Suprapubic skin (tissue), 4 donors: ENCODE measurements at regions not wholly inside any gene's neighbourhood (a gene's known extent, or its start where the extent isn't known, plus 50 kb on each side); places are given as distances from the start of the nearest gene placed in this dataset.

Experiments used
- DNase-seq, 2 donors: peaks; one replicate each; pipeline ENCODE4 v3.0.0-alpha.2; 2019; ENCODE audit warnings: low spot score in 2 of 2
- H3K27ac ChIP-seq: fragments of 200-600 bp; sonication (generic); one replicate; pipeline ENCODE4 v1.5.1; 2019
- H3K27me3 ChIP-seq: fragments of 200-600 bp; sonication (generic); one replicate; pipeline ENCODE4 v1.5.1; 2019
- H3K36me3 ChIP-seq: fragments of 200-600 bp; sonication (generic); one replicate; pipeline ENCODE4 v1.5.1; 2019
- H3K4me1 ChIP-seq: fragments of 200-600 bp; sonication (generic); one replicate; pipeline ENCODE4 v1.5.1; 2019
- H3K4me3 ChIP-seq: fragments of 200-600 bp; sonication (generic); one replicate; pipeline ENCODE4 v1.5.1; 2019; ENCODE audit warnings: mild to moderate bottlenecking
- H3K9me3 ChIP-seq: fragments of 200-600 bp; sonication (generic); one replicate; pipeline ENCODE4 v1.5.1; 2019
- CTCF ChIP-seq, 2 donors: fragments of 200-600 bp in 1 of 2; fragments of 450-650 bp in 1 of 2; sonication (generic) in 1 of 2; IDR thresholded peaks; one replicate each; pipeline ENCODE4 v1.5.1; 2016 to 2019; ENCODE audit warnings: antibody characterized with exemption in 2 of 2, mild to moderate bottlenecking in 1 of 2, moderate library complexity in 1 of 2
- EP300 ChIP-seq: sonication (generic); formaldehyde crosslinking; IDR thresholded peaks from one replicate; pipeline ENCODE4 v1.6.1; 2017; ENCODE audit warnings: antibody characterized with exemption
- POLR2A ChIP-seq, 2 donors: fragments of 450-650 bp; IDR thresholded peaks; one replicate each; pipeline ENCODE4 v1.6.1; 2017; ENCODE audit warnings: antibody characterized with exemption in 2 of 2, mild to moderate bottlenecking in 2 of 2, moderate library complexity in 2 of 2
- POLR2AphosphoS5 ChIP-seq, 3 donors: sonication (generic); formaldehyde crosslinking; IDR thresholded peaks; one replicate each; pipeline ENCODE4 v1.6.1; 2017; ENCODE audit warnings: antibody characterized with exemption in 3 of 3
- WGBS: methylation state at CpG from one replicate; pipeline ENCODE4 v1.1.5; 2018; 5-methylcytosine and 5-hydroxymethylcytosine counted together

- Histone ChIP-seq H3K4me1 (no peaks in the 10 kb centered on the region), H3K4me3 (no peak overlapping the region), H3K36me3 (no peaks in the 10 kb centered on the region), H3K27ac (no peak overlapping the region), H3K9me3 (no peaks in the 10 kb centered on the region), H3K27me3 (no peaks in the 10 kb centered on the region)
- no peak for TF ChIP-seq POLR2AphosphoS5 (IDR thresholded peaks at IDR 0.05)
- no peak for TF ChIP-seq CTCF (IDR thresholded peaks at IDR 0.05)
- no peak for DNase-seq
- 40% methylated on average over 3 of the region's 3 CpGs for WGBS
Observed at GRCh38 chr9:78671785-78672184, 374.9 kb downstream of the PSAT1 start.

DNA sequence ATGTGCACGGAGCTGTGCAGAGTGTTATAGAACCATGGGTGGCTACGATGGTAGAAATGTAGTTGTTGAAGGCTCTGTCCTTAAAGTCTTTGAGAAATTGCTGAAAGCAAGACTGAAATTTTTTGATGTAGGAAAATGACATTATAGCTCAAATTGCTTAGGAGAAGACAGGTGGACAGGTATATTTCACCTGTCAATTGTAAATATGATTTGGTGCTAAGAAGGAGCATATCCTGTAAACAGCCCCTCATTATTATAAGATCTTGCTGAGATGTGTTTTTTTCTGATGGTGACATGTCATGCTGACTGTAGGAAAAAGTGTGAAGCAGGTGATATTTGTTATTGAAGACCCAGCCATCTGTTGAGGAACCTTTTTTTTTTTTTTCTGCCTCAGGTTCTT lies 377.9 kb downstream of the PSAT1 start:
- no peaks in the 10 kb centered on the region for H3K27me3 ChIP-seq
- DNase-seq, result no peak
- H3K27ac ChIP-seq, result no peak overlapping the region
- H3K9me3 ChIP-seq, result no peaks in the 10 kb centered on the region
- no peak overlapping the region for H3K4me3 ChIP-seq
- 82% methylated on average over 2 of the region's 2 CpGs for WGBS
- H3K36me3 ChIP-seq, result no peaks in the 10 kb centered on the region
- no peaks in the 10 kb centered on the region for H3K4me1 ChIP-seq
- TF ChIP-seq EP300 (no peak), CTCF (IDR thresholded peaks at IDR 0.05) (no peak), POLR2A (IDR thresholded peaks at IDR 0.05) (no peak), POLR2AphosphoS5 (IDR thresholded peaks at IDR 0.05) (no peak)

- 83% methylated on average over 2 of the region's 2 CpGs for WGBS
- TF ChIP-seq POLR2A (IDR thresholded peaks at IDR 0.05) (no peak), CTCF (IDR thresholded peaks at IDR 0.05) (no peak), POLR2AphosphoS5 (IDR thresholded peaks at IDR 0.05) (no peak), EP300 (no peak)
Observed at GRCh38 chr9:78676009-78676408, 379.1 kb downstream of the PSAT1 start.

GRCh38 chr9:78676623-78677022 lies 379.7 kb downstream of the PSAT1 start:
- H3K27ac ChIP-seq, result no peak overlapping the region
- H3K4me1 ChIP-seq, result no peaks in the 10 kb centered on the region
- no peaks in the 10 kb centered on the region for H3K36me3 ChIP-seq
- no peak for TF ChIP-seq EP300
- no peak for TF ChIP-seq POLR2A (IDR thresholded peaks at IDR 0.05)
- TF ChIP-seq CTCF (IDR thresholded peaks at IDR 0.05), result no peak
- no peak for TF ChIP-seq POLR2AphosphoS5 (IDR thresholded peaks at IDR 0.05)
- no peaks in the 10 kb centered on the region for H3K9me3 ChIP-seq
- no peak for DNase-seq
- no peaks in the 10 kb centered on the region for H3K27me3 ChIP-seq
- no peak overlapping the region for H3K4me3 ChIP-seq

More at GRCh38 chr9:78676009-78676408, 379.1 kb downstream of the PSAT1 start:
- Histone ChIP-seq H3K4me1 (no peaks in the 10 kb centered on the region), H3K4me3 (no peak overlapping the region), H3K9me3 (no peaks in the 10 kb centered on the region), H3K27ac (no peak overlapping the region), H3K27me3 (no peaks in the 10 kb centered on the region), H3K36me3 (no peaks in the 10 kb centered on the region)
- no peak for DNase-seq

DNA sequence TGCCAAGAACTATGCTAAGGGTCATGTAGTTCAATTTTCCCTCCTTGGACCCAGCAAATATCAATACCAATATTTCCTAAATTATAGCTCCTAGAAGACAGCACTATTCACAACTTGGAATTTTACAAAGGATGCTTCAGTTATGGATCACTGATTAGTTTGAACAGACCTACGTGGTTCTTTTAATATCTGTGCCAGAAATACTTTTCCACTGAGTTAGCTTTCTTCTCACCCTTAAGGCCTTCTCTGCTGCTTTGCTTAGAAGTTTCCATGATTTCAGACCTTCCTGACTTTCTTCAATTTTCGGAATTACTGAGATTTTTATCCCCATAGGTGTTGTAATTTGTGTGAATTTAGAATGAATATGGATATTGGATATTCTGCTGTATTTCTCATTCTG lies 380.4 kb downstream of the PSAT1 start:
- TF ChIP-seq CTCF (IDR thresholded peaks at IDR 0.05), result no peak
- TF ChIP-seq POLR2AphosphoS5 (IDR thresholded peaks at IDR 0.05), result no peak
- no peak for TF ChIP-seq POLR2A (IDR thresholded peaks at IDR 0.05)
- no peak for TF ChIP-seq EP300
- Histone ChIP-seq H3K4me3 (no peak overlapping the region), H3K27ac (no peak overlapping the region), H3K36me3 (no peaks in the 10 kb centered on the region), H3K27me3 (no peaks in the 10 kb centered on the region), H3K9me3 (no peaks in the 10 kb centered on the region), H3K4me1 (no peaks in the 10 kb centered on the region)
- no peak for DNase-seq
- 63% methylated on average over 2 of the region's 2 CpGs for WGBS
